Dedifferentiated amniotic fluid mesenchymal stem cell (primary cell): ENCODE measurements at regions not wholly inside any gene's neighbourhood (a gene's known extent, or its start where the extent isn't known, plus 50 kb on each side); places are given as distances from the start of the nearest gene placed in this dataset.

Experiments
- DNase-seq: peaks from one replicate; pipeline ENCODE4 v3.0.0-alpha.2; 2016; ENCODE audit errors: extremely low spot score

DNA sequence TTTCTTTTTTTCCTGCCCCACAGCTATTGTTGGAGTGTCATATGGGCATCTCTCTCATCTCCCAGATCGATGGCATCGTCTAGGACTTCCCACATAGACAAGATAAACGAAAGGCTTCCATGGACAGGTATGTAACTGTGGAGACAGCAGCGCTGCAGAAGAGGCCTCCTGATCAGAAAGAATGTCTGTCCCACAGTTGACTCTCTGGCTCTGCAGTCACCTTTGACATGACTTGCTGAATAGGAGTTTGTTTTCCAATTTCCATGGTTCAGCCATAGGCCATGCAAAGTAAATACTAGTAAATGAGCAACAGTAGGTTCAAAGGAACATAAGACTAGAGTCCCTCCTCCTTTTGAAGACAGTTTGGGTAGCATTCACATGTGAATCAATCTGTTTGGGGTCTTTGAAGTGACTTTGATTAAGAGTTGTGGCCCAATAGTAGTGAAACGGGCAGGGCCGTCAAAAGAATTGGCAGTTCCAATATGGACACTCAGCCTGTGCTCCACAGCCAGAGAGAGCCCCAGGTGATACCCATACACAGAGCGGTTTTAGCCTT lies 134.7 kb upstream of the IFNGR1 start:
- DNase-seq, result no peak

DNA sequence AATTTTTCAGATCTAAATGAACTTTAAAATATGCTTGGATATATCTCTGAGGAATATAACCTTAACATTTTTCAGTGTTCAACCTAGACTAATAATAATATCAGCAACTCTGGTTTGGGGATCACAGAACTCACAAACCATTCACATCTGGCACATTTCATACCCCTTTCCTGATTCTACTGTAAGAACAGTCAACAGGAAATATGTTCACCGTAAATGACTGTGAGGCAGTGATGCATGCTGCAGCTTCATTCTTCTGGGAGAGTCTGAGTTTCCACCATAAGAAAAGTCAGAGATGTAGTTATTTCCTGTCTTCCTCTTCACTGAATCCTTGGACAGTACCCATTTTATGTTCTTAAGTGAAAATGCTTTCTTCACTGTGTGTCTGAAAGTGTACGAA lies 134.2 kb upstream of the IFNGR1 start:
- no peak for DNase-seq

DNA sequence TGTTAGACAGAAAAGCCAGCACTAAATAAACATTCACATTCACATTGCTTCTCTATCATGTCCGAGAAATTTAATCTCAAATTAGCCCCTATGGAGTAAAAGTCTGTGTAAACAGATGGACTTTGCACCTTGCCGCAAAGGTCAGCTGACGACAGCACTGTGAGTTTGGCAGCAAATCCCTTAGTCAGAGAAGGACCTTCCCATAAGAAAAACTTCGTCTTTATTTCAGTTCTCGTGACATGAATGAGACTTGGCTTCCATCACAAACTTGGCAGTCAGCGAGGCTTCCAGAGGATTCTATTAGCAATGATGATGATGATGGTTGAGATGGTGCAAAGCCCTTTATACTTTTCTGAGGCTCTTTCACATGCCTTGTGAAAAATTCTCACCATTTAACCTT lies 133.7 kb upstream of the IFNGR1 start:
- no peak for DNase-seq

DNA sequence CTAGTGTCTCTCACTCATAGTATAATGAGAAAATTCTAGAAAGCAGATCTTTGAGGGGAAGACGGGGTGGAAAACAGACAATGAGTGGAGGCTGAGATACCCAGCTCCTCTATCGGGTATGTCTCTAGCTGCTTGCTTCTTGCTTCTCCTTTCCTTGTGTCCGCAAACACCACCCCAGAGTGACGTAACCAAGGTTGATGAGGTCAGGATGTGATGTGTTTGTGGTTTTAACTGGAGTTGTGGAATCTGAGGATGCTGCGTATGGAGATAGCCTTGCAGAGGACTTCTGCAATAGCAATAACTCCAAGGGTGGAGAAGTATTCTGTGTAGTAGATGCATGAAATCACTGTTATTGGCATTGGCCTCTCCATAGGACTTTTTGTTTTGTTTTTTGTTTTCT lies 132.7 kb upstream of the IFNGR1 start:
- DNase-seq, result no peak

DNA sequence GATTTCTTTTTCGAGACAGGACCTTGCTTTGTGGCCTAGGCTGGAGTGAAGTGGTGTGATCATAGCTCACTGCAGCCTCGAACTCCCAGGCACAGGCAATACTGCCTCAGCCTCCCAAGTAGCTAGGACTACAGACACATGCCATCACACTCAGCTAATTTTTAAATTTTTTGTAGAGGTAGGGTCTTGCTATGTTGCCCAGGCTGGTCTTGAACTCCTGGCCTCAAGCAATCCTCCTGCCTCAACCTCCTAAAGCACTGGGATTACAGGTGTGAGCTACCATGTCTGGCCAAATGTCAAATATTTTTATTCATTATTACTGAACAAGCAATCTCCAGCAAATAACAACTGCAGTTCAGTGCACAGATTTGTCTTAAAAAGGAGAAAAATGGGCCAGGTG lies 131.7 kb upstream of the IFNGR1 start:
- DNase-seq, result no peak

DNA sequence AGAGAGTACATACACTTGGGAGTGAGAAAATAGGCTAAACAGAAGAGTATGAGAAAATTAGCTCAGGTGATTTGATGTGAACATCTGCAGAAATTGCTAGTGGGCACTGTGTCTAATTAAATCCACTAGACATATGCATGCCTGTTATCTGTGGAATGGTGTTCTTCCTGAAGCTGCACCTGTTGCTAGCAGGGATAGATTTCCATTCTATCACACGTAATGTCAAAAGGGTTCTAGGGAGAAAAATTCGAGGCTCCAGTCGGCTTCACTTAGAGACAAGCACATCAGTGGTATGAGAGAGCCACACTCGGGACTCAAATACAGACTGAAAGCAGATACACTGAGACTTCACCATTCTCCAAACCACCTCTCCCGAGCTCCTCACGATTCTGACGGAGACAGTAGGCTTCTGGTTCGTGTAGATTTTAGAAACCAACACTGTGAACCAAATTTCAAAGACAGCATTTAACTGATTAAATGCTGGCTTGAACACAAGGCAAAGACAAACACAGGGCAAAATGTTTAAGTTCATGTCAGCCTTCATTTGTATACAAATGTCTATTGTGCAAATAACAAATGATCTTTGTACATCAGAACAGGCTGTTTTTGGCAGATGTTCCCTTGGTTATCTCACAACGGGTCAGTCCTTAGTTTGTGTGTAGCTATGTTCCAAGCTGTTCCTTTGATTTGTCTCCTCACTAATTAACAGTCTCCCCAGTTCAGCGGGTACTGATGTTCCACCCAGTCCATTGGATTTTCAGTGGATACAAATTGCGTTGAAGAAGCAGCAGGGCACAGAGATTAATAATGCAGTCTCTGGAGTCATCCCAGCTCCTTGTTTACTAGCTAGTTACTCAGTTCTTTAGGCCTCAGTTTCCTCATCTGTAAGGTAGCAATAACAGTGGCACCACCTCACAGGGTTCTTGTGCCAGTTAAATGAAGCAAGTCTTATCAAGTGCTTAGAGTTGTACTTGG lies 131.0 kb upstream of the IFNGR1 start:
- DNase-seq, result no peak

DNA sequence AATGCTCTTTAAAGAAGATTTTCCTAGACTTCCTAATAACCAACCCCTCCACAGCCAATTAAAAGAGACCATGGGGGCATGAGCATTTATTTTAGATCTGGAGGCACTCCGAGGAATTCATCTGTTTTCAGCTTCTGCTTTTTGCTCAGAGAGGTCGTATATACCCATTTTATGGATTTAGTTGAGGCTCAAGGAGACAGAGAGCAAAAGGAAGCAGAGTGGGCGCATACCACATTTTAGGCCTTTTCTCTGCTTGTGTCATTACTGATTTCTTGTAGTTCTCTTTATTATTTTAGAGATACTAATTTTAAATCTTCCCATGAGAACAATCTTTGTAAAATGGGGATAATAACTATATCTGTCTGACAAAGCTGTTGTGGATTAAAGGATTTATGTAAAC lies 129.6 kb upstream of the IFNGR1 start:
- no peak for DNase-seq

DNA sequence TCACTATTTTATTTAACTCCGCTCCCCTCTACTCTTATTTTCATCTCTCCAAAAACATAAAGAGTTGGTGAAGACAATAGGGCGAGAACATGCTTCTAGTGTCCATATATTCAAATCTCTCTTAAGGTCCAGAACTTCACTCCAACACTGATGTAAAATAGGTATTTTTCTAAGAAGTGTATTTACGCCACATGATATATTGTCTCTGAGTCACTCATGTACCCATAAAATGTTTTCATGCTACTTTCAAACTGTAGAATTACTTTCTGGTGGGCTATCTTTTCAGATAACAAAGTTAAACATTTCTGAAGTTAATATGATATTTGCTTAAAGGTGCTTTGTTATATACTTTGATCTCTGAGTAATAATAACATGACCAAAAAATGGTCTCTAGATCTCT lies 124.1 kb upstream of the IFNGR1 start:
- no peak for DNase-seq

DNA sequence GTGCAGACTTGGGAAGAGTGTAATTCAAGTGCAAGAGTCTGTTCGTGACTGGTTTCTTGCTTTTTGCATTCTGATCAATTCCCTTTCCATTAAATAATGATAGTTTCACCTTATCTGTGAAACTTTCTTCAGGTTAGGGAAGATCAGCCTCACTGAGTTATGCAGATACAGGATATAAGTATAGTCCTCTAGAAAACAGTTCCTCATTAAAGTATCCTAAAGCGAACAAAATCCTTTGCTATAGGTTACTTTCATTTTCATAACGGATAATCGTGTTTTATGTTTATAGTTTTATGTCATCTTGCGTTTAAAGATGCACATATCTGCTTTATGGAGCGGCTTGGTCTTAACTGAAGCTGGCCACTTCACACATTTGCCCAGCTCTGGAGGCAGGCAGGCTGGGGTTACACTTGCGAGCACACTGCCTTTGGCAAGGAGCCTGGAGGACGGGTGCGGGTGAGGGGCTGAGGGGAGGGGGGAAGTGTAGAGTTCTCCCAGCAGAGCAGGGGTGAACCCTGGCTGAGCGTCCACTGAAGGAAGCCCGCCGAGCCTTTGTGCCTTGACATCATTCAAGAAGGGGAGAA lies 123.5 kb upstream of the IFNGR1 start:
- no peak for DNase-seq

DNA sequence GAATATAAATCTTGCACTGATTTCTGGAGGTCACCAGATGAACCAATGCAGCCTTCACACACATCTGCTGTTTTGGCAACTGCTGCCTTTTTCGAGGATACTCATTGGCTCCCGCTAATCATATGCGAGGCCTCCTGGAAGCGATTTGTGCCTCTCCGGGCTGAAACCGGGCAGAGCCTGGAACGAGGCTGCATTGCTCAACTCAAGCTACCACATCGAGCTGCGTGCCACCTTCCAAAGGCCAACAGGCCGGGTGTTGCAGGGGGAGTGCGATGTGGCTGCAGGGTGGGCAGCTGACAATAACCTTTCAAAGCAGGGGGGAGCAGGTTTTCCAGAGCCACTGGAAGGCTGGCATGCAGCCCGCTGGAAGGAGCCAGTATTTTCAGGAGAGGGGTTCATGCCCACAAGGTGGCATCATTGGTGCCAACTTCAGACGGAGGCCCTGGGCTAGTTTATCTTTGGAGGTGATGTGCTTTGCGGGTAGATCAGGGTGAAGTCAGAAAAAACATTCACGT lies 122.6 kb upstream of the IFNGR1 start:
- no peak for DNase-seq

DNA sequence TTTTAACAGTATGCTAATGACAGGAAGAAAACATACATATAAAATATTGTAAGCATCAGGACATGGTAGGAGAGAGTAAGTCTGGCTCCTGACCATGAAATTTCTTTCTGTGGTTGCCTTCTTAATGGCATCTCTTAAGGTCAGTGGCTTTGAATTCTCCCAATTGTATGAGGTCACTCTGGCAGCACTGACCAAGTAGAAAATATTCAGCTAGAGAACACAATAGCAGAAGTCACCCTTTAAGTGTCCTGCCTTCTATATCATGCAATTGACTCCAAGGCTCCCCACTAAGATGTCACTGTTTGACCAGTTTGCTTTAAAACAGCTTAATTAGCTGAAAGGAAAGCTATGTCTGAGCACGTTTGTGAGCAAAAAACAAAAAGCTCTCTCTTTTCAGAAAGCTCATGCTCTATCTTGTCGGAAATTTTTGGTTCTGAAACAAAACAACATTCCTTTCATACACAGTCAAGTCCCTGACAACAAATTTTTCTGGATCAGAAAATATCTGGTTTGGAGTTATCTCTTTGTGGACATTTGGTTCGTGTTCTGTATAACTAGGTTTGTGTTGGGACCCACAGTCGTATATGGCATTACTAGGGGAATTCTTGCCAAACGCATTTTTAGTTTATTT lies 120.9 kb upstream of the IFNGR1 start:
- no peak for DNase-seq

DNA sequence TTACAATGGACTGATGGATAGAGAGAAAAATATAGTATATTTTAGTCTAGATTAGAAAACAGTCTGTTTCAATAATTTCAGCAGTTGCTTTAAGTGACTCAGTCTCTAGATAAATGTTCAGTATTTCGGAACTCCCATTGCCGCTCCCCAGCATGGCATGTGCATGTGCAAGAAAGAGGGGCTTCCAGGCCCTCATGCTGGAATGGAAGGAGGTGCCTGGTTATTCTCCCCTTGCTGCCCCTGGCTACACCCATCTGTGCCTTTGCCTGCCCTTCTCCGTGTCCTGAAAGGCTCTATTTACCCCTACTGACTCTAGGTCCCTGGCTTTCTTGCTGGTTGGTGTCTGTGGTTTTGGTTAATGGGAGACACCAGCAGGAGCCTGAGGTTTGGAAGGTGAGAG lies 115.7 kb upstream of the IFNGR1 start:
- DNase-seq, result no peak

DNA sequence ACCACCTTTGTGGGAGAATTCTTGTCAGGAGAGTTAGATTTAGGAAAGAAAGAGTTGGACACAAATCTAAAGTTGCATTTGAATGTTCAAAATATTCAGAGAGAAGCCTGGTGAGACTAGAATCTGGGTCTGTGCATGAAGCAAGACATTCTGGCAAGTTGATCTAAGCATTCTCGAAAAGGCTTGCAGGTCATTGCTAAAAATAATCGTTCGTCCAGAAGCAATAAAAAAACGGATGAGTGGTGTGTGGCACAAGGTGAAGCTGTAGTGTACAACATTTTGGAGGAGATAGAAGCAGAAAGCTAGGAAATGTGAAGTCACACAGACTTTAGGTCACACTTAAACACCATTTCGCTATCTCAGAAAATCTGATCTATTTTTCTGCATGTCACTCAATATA lies 114.9 kb upstream of the IFNGR1 start:
- no peak for DNase-seq

DNA sequence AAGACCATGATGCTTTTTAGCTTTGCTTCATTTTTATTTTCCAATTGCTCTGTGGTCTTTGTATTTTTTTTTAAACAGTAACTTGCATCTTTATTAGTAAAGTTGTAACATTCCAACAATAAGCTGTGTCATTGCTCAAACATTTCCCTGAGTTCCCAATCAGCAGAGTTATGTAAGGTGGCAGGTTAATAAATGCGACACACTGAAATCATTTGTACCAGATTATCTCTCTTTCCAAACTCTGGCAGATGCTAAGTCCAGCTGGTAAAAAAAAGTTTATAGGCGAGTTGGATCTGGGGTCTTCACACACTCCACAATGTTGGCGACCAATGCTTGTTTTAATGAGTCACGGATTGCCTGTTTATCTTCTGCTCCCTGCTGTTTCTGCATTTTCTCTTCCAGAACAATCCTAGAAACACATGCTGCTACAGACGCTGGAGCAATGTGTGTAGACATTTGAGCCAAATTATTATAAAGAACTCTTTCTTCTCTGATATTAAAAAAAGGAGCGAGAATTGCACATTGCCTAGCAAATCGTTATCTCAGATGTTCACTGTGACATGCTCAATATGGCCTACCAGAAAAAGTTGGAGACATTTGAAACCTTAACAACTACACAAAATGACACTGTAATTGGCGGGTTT lies 113.6 kb upstream of the IFNGR1 start:
- DNase-seq, result no peak

DNA sequence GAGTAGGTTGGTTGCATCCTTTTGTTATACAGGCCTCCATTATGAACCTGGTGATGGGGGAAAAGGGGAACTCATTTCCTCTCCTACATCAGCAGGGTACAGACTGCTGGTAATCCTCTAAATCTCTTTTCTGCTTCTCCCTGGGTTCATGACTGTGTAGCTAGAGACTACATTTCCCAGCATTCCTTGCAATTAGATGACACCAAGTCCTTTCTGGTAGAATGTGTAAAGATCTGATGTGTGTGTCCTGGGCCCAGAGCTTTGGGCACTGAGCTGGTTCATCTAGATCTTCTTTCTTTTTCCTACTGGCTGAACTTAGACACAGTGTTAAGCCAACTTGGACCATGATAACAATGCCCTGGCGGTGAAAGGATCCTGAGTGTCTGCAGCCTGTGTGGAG lies 104.7 kb upstream of the IFNGR1 start:
- DNase-seq, result no peak

DNA sequence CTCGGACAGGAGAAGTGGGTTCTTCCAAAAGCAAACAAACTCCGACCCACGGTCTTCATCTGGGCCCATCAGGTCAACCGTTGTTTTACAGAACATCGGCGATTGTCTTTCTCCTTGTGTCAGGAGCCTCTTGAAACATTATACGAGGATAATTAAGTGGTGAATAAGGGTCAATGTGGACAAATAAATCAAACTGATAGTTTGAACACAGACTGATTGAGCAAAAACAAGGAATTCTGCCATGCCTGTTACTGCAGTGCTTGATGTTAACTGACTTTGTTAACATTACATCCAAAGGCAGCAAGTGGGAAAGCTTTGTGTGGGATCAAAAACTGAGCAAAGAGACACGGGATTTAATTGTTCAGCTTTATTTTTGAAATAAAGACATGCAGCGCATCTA lies 101.1 kb upstream of the IFNGR1 start:
- no peak for DNase-seq

DNA sequence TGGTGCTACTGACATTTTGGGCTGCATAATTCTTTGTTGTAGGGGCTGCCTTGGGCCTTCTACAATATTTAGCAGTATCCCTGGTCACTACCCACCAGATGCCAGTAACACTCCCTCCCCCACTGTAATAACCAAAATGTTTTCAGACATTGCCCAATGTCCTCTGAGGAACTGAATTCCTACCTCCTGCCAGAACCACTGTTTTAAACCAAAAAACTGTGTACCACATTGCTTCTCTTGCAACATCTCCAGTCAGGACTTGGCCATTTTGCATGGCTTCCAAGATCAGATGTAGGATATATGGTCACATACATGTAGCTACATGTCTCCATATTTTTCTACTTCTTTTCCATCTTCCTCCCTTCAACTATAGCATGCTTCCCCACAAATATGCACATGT lies 97.4 kb upstream of the IFNGR1 start:
- no peak for DNase-seq

DNA sequence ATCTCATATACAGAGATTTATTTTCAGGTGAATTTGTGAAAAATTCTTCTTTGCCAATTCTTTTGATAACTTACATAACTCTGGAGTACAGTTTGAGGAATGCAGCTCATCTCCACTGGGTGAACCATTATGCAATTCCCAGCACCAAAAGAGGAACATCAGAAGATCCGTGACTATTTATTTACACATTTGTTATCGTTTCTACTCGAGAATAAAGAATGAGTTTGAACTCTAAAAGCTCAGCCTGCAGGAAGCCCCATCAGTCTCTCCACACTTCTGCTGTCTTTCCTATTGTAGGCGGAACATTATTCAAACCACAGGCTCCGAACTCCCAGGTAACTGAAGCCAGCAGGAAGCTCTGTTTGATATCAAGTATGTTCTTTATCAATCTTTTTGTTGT lies 95.9 kb upstream of the IFNGR1 start:
- DNase-seq, result no peak

DNA sequence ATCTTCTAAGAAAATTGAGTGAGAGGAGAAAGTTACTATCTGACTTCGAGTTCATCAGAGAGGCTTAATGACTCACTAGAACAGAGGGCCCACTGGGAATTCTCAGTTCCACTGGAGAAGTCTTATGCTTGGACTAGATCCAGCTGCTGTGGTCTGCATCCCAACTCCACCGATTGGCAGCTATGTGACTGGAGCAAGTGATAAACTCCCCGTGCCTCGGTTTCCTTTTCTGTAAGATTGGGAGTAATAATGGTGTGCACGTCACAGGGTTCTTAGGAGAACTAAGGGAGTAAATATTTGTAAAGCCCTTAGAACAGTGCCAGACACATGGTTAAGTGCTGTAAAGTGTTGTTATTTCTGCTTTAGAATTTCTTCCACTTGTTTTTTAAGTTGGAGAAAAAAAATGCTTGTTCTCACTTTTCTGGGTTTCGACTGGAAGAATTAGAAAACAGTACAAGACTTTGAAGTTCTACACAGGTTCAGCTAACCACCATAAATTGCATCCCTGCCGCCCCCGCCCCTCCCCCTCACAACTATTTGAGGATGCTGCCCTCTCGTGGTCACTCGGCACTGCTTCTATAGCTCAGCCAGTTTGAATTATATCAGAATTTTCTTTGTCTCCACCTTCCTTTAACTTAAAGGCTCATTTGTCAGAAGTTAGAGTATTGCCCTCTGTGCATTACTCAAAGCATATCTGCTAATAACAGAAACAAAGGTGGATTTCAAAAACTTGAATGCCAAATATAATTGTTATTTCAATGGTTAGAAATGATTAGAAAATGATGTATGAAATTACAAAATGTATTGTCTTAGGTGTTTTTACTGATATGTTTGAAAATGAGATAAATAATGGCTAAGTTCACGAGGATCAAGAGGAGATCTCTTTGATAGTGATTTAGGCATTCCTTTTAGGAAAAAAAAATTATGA lies 95.0 kb upstream of the IFNGR1 start:
- peak; percentile 71 for DNase-seq

DNA sequence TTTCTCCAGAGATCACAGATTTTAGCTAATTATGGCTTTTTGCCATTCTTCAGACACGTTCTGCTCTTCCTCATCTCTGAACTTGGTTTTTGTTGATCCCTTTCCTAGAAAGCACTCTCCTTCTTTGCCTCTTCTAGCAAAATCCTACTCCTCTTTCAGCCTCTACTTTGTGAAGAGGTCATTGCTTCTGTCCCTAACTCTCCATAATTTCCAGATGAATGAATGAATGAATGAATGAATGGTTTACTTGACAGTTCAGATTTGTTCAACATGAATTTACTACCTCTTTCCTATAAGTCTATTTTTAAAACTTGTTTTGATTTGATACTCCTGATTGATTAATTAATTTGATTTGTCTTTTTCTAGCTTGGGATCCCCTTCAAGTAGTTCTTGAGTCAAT lies 94.0 kb upstream of the IFNGR1 start:
- DNase-seq, result no peak

DNA sequence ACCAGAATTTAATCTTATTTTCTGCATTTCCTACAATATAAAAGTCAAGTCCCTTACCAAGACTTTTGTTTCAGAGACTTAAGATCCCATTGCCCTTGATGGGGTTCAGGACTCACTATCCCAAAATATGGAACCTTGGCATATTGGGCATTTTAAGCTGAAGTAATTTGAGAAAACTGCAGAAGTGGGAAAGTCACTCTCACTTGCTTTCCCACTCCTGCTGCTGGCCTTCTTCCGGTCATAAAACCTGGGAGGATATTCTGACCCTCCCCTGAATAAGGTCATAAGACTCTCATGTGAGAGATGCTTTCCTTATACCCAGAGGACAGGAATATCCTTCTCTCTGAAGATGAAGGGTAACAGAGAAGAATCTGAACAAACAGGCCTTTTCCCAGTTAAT lies 92.8 kb upstream of the IFNGR1 start:
- no peak for DNase-seq
